Neural cell (in vitro differentiated cells): ENCODE measurements at regions not wholly inside any gene's neighbourhood (a gene's known extent, or its start where the extent isn't known, plus 50 kb on each side); places are given as distances from the start of the nearest gene placed in this dataset.
"Not testable (repeated sequence)": the region's sequence is repeated elsewhere in the genome, so short reads cannot be mapped to it uniquely, and the experiment has no call there.

Experiments used
- EP300 ChIP-seq: fragments of 450-650 bp; conservative IDR thresholded peaks from 2 replicates; pipeline ENCODE4 v1.6.1; 2014; ENCODE audit warnings: antibody characterized with exemption, mild to moderate bottlenecking, moderate library complexity; ENCODE audit not compliant: poor library complexity, severe bottlenecking
- EZH2 ChIP-seq: fragments of 200-600, 300-800 bp; shearing (Covaris generic), sonication (generic); IDR thresholded peaks from 2 replicates; pipeline ENCODE4 v1.6.1; 2014; ENCODE audit warnings: antibody characterized with exemption, low read length, borderline replicate concordance, mild to moderate bottlenecking; ENCODE audit not compliant: insufficient read depth, poor library complexity, severe bottlenecking
- POLR2AphosphoS5 ChIP-seq: IDR thresholded peaks from 2 replicates; pipeline ENCODE4 v1.6.1; 2012
- RAD21 ChIP-seq: fragments of 450-650 bp; conservative IDR thresholded peaks from 2 replicates; pipeline ENCODE4 v1.6.1; 2014; ENCODE audit warnings: antibody characterized with exemption, mild to moderate bottlenecking, moderate library complexity
- REST ChIP-seq: IDR thresholded peaks from 2 replicates; pipeline ENCODE4 v1.6.1; 2012; ENCODE audit warnings: borderline replicate concordance
- SMC3 ChIP-seq: fragments of 450-650 bp; conservative IDR thresholded peaks from 2 replicates; pipeline ENCODE4 v1.6.1; 2014; ENCODE audit warnings: antibody characterized with exemption, mild to moderate bottlenecking, moderate library complexity; ENCODE audit not compliant: poor library complexity
- TAF1 ChIP-seq: IDR thresholded peaks from 2 replicates; pipeline ENCODE4 v1.6.1; 2012; ENCODE audit warnings: low read depth
- TF ChIP-seq, protein P1 (sequence below): fragments of 450-650 bp; IDR thresholded peaks from 2 replicates; pipeline ENCODE4 v1.5.1; 2014; ENCODE audit warnings: antibody characterized with exemption, mild to moderate bottlenecking, moderate library complexity; ENCODE audit not compliant: poor library complexity, severe bottlenecking

- not testable (repeated sequence) for TF ChIP-seq EP300, POLR2AphosphoS5, EZH2, REST, TAF1, RAD21, SMC3
- TF ChIP-seq, protein P1, sequence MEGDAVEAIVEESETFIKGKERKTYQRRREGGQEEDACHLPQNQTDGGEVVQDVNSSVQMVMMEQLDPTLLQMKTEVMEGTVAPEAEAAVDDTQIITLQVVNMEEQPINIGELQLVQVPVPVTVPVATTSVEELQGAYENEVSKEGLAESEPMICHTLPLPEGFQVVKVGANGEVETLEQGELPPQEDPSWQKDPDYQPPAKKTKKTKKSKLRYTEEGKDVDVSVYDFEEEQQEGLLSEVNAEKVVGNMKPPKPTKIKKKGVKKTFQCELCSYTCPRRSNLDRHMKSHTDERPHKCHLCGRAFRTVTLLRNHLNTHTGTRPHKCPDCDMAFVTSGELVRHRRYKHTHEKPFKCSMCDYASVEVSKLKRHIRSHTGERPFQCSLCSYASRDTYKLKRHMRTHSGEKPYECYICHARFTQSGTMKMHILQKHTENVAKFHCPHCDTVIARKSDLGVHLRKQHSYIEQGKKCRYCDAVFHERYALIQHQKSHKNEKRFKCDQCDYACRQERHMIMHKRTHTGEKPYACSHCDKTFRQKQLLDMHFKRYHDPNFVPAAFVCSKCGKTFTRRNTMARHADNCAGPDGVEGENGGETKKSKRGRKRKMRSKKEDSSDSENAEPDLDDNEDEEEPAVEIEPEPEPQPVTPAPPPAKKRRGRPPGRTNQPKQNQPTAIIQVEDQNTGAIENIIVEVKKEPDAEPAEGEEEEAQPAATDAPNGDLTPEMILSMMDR = not testable (repeated sequence)
Observed at GRCh38 chr2:56606086-56606485, 422.3 kb downstream of the CCDC85A start.
